Inferior parietal cortex (tissue), 1 donor: ENCODE measurements at regions not wholly inside any gene's neighbourhood (a gene's known extent, or its start where the extent isn't known, plus 50 kb on each side); places are given as distances from the start of the nearest gene placed in this dataset.
A peak's percentile ranks its signal among the peaks of the same experiment; 100 is the strongest.

Experiments used
- DNase-seq: peaks from one replicate; pipeline ENCODE4 v3.0.0-alpha.2; 2016; ENCODE audit errors: extremely low spot score

DNA sequence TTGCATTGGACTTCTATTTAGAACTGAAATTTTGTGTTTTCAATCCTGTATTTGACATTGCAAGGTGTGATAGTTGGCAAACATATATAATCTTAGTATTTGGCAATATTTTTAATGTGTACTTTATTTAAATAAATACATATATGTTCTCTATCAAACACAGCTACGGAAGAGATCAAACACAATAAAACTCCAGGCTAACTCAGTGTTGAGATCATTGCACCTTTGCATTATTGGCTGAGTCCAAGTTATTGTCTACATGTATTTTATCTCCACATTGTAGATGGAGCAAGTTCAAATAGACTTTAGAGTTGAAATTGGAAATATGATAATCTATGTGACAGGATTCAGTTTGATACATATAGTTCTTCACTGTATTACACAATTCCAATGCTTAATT is 176.7 kb downstream of the ST6GAL2 start:
- no peak for DNase-seq

GRCh38 chr2:106719222-106719621 is 166.7 kb downstream of the ST6GAL2 start:
- peak; percentile 6 for DNase-seq

DNA sequence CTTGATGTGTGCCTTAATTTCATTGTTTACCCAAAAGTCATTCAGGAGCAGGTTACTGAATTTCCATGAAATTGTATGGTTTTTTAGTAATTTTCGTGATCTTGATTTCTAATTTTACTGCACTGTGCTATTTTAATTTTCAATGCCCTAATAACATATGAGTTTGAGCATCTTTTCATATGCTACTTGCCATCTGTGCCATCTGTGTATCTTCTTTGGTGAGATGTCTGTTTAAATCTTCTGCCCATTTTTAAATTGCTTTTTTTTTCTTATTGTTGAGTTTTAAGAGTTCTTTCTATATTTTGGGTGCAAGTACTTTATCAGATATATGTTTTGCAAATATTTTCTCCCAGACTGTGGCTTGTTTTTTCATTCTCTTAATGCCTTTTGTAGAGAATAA is 165.9 kb downstream of the ST6GAL2 start:
- no peak for DNase-seq

DNA sequence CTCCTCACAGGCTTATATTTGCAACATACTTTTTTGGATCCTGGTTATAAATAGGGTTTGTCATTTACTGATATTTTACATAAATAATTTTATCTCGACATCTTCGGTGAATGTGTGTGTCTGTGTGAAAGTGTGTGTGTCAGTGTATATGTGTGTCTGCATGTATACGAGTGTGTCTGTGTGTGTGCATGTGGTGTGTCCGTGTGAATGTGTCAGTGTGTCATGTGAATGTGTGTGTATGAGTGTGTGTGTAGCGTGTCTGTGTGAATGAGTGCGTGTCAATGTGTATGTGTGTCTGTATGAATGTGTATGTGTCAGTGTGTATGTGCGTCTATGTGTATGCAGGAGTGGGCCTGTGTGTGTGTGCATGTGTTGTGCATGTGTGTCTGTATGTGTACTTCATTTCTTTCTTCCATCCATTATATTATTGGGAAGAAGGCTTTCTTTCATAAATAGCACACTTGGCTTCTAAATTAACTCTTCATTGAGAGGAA is 161.6 kb downstream of the ST6GAL2 start:
- no peak for DNase-seq

DNA sequence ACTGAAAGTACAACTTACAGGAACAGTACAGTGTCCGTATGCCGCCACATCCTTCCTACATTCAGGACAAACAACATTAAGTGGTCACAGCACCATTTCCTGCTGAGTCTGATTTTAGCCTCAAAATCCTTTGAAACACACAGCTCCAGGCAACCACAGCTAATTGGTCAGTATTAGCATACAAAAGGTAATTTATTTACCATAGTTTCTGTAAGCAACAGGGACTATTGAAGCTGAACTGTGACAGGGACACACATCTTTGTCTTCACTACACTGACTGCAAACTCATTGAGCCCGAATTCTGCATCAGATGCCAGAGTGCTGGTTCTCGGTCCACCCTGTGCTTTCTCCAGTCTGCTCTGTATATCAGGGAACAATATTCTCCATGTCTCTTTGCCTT is 151.8 kb downstream of the ST6GAL2 start:
- no peak for DNase-seq

DNA sequence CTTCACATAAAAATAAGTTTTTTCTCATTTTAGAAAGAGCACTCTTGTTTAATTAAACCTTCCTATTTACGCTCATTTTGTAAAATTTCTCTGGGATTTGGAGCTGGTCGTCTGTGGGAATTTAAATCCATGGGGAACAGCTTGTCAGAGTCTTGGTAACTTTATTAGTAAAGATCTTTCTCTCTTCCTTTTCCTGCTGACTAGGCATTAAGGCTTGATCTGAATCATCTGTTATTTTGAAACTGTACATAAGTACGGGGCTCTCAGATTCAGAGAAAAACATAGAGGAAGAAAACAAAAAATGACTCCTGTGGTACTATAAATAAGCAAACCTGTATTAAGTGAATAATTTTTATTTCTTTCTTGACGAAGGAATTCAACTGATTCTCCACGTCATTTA is 150.2 kb downstream of the ST6GAL2 start:
- no peak for DNase-seq

DNA sequence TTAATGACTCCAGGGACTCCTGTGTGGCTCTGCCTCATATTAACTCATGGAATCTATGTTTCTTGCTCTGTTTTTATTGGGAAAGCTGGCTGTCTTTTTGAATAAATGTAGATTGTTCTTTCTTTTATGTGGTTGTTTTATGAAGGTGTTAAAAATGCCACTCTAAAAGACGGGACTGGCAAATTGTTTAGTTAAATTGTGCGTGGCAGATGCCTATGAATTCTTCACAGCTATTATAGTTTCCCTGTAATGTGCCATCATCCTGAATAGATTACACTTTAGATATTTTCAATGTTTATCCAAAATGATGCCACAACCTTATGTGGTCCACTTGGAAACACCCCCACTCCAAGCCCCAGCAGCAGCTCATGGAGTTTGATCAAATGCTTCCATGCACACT is 149.7 kb downstream of the ST6GAL2 start:
- DNase-seq, result no peak

- DNase-seq, result no peak
Observed at GRCh38 chr2:106745468-106745867, 140.5 kb downstream of the ST6GAL2 start.

- DNase-seq, result no peak
Observed at GRCh38 chr2:106749823-106750222, 136.1 kb downstream of the ST6GAL2 start.
